ENCODE measurements at regions not wholly inside any gene's neighbourhood (a gene's known extent, or its start where the extent isn't known, plus 50 kb on each side); places are given as distances from the start of the nearest gene placed in this dataset.

- no peak for TF ChIP-seq CHD7 (IDR thresholded peaks at IDR 0.05; ENCODE audit: insufficient replicate concordance, low read length)
- TF ChIP-seq NANOG (IDR thresholded peaks at IDR 0.05; ENCODE audit: insufficient read depth, low read depth, low read length, poor library complexity, severe bottlenecking), result no peak
- no peak for TF ChIP-seq SIN3A (conservative IDR thresholded peaks at IDR 0.05 in 1 of 2, IDR thresholded peaks at IDR 0.05 in 1 of 2; ENCODE audit: low read depth in 1 of 2, low read length in 2 of 2)
- no peak for TF ChIP-seq SRF (IDR thresholded peaks at IDR 0.05; ENCODE audit: low read depth, low read length)
- TF ChIP-seq USF2 (IDR thresholded peaks at IDR 0.05; ENCODE audit: low read length), result no peak
- TF ChIP-seq KDM4A (IDR thresholded peaks at IDR 0.05; ENCODE audit: low read depth, low read length, severe bottlenecking), result no peak
- no peak for TF ChIP-seq YY1 (IDR thresholded peaks at IDR 0.05; ENCODE audit: low read depth, low read length)
- TF ChIP-seq RNF2 (IDR thresholded peaks at IDR 0.05; ENCODE audit: borderline replicate concordance, low read depth, low read length, missing control alignments, poor library complexity, severe bottlenecking), result no peak
- no peak for TF ChIP-seq GTF2F1 (IDR thresholded peaks at IDR 0.05; ENCODE audit: borderline replicate concordance, low read depth, low read length)
- no peak for TF ChIP-seq TAF7 (optimal IDR thresholded peaks at IDR 0.05; ENCODE audit: borderline replicate concordance, low read depth, low read length)
Observed at GRCh38 chr5:62030326-62030725, 275.7 kb upstream of the KIF2A start (continued).
